ENCODE measurements at regions not wholly inside any gene's neighbourhood (a gene's known extent, or its start where the extent isn't known, plus 50 kb on each side); places are given as distances from the start of the nearest gene placed in this dataset.

GRCh38 chr4:38310446-38311043 lies 350.3 kb downstream of the PTTG2 start:
- Histone ChIP-seq H3K27ac (no peak overlapping the region), H3K4me3 (no peak overlapping the region), H3K36me3 (no peaks in the 10 kb centered on the region), H3K4me1 (no peaks in the 10 kb centered on the region), H3K9me3 (no peaks in the 10 kb centered on the region), H3K27me3 (no peaks in the 10 kb centered on the region)
- intact Hi-C loops (cut with DNase I) = no loop called here
- DNase-seq (ENCODE audit: low spot score in 2 of 2) = no peak
- TF ChIP-seq CTCF (IDR thresholded peaks at IDR 0.05) = no peak

- Histone ChIP-seq H3K9me3 (no peaks in the 10 kb centered on the region), H3K4me1 (no peaks in the 10 kb centered on the region), H3K36me3 (no peaks in the 10 kb centered on the region), H3K4me3 (no peak overlapping the region), H3K27ac (no peak overlapping the region), H3K27me3 (no peaks in the 10 kb centered on the region)
- TF ChIP-seq CTCF (IDR thresholded peaks at IDR 0.05) = no peak
- intact Hi-C loops (cut with DNase I) = no loop called here
- no peak for DNase-seq (ENCODE audit: low spot score in 2 of 2)
Measured at GRCh38 chr4:38311495-38312126, 351.4 kb downstream of the PTTG2 start.

GRCh38 chr4:38313175-38313574 lies 350.8 kb upstream of the KLF3 start:
- Histone ChIP-seq H3K27me3 (no peaks in the 10 kb centered on the region), H3K4me1 (no peaks in the 10 kb centered on the region), H3K36me3 (no peaks in the 10 kb centered on the region), H3K4me3 (no peak overlapping the region), H3K9me3 (no peaks in the 10 kb centered on the region), H3K27ac (no peak overlapping the region)
- DNase-seq (ENCODE audit: low spot score in 2 of 2) = no peak
- intact Hi-C loops (cut with DNase I) = no loop called here
- no peak for TF ChIP-seq CTCF (IDR thresholded peaks at IDR 0.05)

- no peaks in the 10 kb centered on the region for H3K36me3 ChIP-seq
- peaks cover under 1 to 4% of the 10 kb centered on the region in 2 donors for H3K4me1 ChIP-seq
- intact Hi-C loops (cut with DNase I) = no loop called here
- H3K27me3 ChIP-seq = no peaks in the 10 kb centered on the region
- no peak overlapping the region for H3K27ac ChIP-seq
- no peak for TF ChIP-seq CTCF (IDR thresholded peaks at IDR 0.05)
- no peak overlapping the region for H3K4me3 ChIP-seq
- H3K9me3 ChIP-seq = no peaks in the 10 kb centered on the region
- DNase-seq (ENCODE audit: low spot score in 2 of 2) = no peak
Measured at GRCh38 chr4:38313999-38314561, 349.9 kb upstream of the KLF3 start.

- H3K9me3 ChIP-seq = no peaks in the 10 kb centered on the region
- no peak for TF ChIP-seq CTCF (IDR thresholded peaks at IDR 0.05)
- H3K4me1 ChIP-seq = peaks cover 6 to 10% of the 10 kb centered on the region in 2 donors
- intact Hi-C loops (cut with DNase I) = loop anchor here (5.0 kb wide), 1 partner anchor 252 kb away; no protein-coding TSS in a partner anchor
- no peak overlapping the region for H3K4me3 ChIP-seq
- no peaks in the 10 kb centered on the region for H3K36me3 ChIP-seq
- H3K27ac ChIP-seq = no peak overlapping the region
- no peak for DNase-seq (ENCODE audit: low spot score in 2 of 2)
- no peaks in the 10 kb centered on the region for H3K27me3 ChIP-seq
Measured at GRCh38 chr4:38314663-38315062, 349.3 kb upstream of the KLF3 start.

Measured in ascending aorta (tissue), 2 donors.